GM19372 (cell line): ENCODE measurements at regions not wholly inside any gene's neighbourhood (a gene's known extent, or its start where the extent isn't known, plus 50 kb on each side); places are given as distances from the start of the nearest gene placed in this dataset.

Source experiments
- ATAC-seq: cut with Tn5 transposase; IDR thresholded peaks from one replicate; pipeline ENCODE4 v1.9.1; 2021; ENCODE audit warnings: mild to moderate bottlenecking, low read depth, moderate library complexity; ENCODE audit not compliant: unreplicated experiment

- no peak for ATAC-seq
These were observed 1338.4 kb downstream of the TBC1D22A start for GRCh38 chr22:48100685-48101417.

GRCh38 chr22:48099671-48100070 lies 1337.2 kb downstream of the TBC1D22A start:
- ATAC-seq, result no peak

GRCh38 chr22:48099251-48099650 lies 1336.8 kb downstream of the TBC1D22A start:
- ATAC-seq, result no peak

- ATAC-seq, result no peak
These were observed 1336.4 kb downstream of the TBC1D22A start for GRCh38 chr22:48098921-48099245.

DNA sequence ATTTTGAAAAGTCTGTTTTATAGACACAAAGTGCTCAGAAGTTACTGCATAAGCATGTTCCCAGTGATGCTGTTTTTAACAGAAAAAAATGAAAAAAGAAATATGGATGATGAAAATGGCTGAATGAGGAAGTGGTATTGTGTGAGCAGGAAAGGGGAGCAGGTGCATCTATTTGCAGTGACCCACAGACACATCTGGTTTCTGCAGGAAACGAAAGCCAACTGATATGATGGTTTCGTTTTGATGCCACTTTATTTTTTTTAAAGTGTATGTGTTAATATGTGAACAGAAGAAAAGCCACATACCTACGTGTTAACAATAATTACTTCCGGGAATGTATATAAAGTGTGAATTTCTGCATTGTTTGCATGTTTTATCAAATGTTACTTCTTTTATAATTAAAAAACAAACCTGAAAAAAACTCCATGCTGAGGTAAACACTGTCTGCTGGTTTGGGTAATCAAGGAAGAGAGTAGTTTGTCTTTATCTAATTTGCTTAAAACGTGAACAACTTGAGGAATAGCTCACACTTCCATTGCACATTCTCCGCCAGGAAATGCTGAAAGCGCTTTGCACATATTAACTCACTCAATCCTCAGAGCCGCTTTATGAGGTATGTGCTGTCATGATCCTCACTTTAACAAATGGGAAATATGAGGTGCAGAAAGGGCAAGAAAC lies 1335.9 kb downstream of the TBC1D22A start:
- ATAC-seq, result peak; percentile 94

GRCh38 chr22:48097723-48098122 lies 1335.3 kb downstream of the TBC1D22A start:
- ATAC-seq, result peak; percentile 2

- no peak for ATAC-seq
These were observed 1334.6 kb downstream of the TBC1D22A start for GRCh38 chr22:48096851-48097665.

GRCh38 chr22:48096411-48096810 lies 1334.0 kb downstream of the TBC1D22A start:
- ATAC-seq, result no peak

- ATAC-seq, result no peak
These were observed 1331.5 kb downstream of the TBC1D22A start for GRCh38 chr22:48093981-48094380.

DNA sequence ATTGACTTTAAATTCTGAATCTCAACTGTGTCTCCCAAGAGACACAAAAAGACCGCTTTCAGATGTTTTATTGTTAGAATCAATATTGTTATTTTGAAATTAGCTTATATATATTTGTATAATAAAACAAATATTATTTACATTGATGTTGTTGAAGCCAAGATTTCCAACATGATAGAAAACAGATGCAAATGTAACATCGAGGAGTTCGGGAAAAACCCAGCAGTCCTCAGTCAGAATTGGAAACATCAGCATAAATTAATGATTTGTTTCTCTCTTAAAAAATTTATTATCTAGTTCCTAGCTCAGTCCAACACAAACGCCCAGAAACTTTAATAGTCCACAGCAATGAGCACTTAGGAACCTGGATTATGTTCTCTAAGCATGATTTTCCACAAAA lies 1330.4 kb downstream of the TBC1D22A start:
- no peak for ATAC-seq

- no peak for ATAC-seq
These were observed 1329.3 kb downstream of the TBC1D22A start for GRCh38 chr22:48091656-48092223.

DNA sequence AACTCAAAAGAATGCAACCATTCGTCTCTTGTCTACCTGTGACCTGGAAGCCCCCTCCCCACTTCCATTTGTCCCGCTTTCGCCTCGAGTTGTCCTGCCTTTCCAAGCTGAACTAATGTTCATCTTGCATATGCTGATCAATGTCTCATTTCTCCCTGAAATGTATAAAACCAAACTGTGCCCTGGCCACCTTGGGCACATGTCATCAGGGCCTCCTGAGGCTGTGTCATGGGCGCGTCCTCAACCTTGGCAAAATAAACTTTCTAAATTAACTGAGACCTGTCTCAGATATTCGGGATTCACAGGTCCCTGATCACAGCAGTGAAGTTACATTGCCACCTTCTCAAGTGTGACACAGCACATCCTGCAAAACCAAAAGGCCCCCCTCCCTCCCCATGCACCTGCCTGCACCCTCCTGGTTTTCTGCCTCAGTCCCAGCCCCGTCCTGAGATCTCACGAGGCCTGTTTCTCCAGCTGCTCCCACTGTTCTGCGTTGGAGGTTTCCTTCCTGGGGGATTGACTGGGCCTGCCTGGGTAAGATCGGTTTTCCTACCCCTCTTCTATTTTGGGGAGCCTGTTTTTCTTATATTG lies 1328.7 kb downstream of the TBC1D22A start:
- ATAC-seq, result no peak

- ATAC-seq, result no peak
These were observed 1327.9 kb downstream of the TBC1D22A start for GRCh38 chr22:48090332-48090672.

DNA sequence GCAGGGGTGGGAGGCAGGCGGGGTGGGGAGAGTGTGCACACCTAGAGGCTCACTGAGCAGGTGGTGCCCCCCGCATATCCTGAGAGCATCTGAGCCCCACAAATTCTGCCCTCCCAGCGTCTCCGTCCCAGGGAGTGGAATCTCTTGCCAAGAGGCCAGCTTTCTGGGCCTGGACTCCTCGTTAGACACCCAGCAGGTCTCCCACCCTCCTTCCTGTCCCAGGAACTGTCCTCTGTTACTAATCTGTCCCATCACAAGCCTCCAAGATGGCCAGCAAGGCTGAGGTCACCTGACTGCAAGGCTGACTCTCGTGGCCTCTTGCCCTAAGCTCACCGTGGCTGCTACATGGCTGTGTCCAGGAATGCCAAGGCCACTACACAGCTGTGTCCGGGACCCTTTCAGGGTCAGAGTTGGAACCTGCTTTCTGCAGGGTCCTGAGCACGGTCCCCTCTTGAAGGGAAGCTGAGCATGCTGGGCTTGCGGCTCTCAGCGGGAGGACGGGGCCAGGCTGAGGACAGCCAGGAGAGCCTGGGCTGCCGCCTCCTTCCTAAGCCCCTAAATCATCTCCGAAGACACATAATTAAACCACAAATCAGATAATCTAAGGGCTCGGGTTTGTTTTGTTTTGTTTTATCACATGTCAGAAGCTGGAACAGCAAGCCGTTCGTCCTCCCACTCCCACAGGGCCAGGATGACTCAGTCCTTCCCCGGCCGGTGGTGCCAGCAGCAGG lies 1327.3 kb downstream of the TBC1D22A start:
- ATAC-seq, result no peak

- no peak for ATAC-seq
These were observed 1326.6 kb downstream of the TBC1D22A start for GRCh38 chr22:48088926-48089536.

- ATAC-seq, result no peak
These were observed 1325.8 kb downstream of the TBC1D22A start for GRCh38 chr22:48088251-48088650.

GRCh38 chr22:48085901-48086645 lies 1323.6 kb downstream of the TBC1D22A start:
- no peak for ATAC-seq

GRCh38 chr22:48084729-48085050 lies 1322.2 kb downstream of the TBC1D22A start:
- ATAC-seq, result no peak

GRCh38 chr22:48084041-48084728 lies 1321.7 kb downstream of the TBC1D22A start:
- ATAC-seq, result no peak
